Neutrophil (primary cell): ENCODE measurements at regions not wholly inside any gene's neighbourhood (a gene's known extent, or its start where the extent isn't known, plus 50 kb on each side); places are given as distances from the start of the nearest gene placed in this dataset.

ENCODE experiments used
- H3K27ac ChIP-seq: fragments of 200-600 bp; sonication (generic); 2 replicates; pipeline ENCODE4 v1.5.1; 2016; ENCODE audit warnings: mild to moderate bottlenecking, moderate library complexity
- H3K27me3 ChIP-seq: fragments of 200-600 bp; sonication (generic); 2 replicates; pipeline ENCODE4 v1.6.0; 2016; ENCODE audit warnings: mild to moderate bottlenecking
- H3K36me3 ChIP-seq: fragments of 200-600 bp; sonication (generic); 2 replicates; pipeline ENCODE4 v1.5.1; 2017
- H3K4me1 ChIP-seq, 2 experiments: fragments of 200-600 bp in 1 of 2; sonication (generic) in 1 of 2; 1 replicate in 1 of 2; 2 replicates in 1 of 2; pipeline versions ENCODE4 v1.5.1 to v1.6.1; 2013 to 2016; ENCODE audit warnings: low read depth in 1 of 2, low read length in 1 of 2, mild to moderate bottlenecking in 1 of 2, moderate library complexity in 1 of 2; ENCODE audit not compliant: control insufficient read depth in 1 of 2, insufficient read depth in 1 of 2
- H3K4me3 ChIP-seq, 2 experiments: fragments of 200-600 bp in 1 of 2; sonication (generic) in 1 of 2; 1 replicate in 1 of 2; 2 replicates in 1 of 2; pipeline ENCODE4 v1.5.1; 2013 to 2016; ENCODE audit warnings: low read depth in 1 of 2, low read length in 1 of 2, mild to moderate bottlenecking in 1 of 2, moderate library complexity in 1 of 2
- H3K9me3 ChIP-seq: fragments of 200-600 bp; sonication (generic); 2 replicates; pipeline ENCODE4 v1.5.1; 2016
- CTCF ChIP-seq: fragments of 200-600 bp; sonication (generic); IDR thresholded peaks from 2 replicates; pipeline ENCODE4 v1.5.1; 2016; ENCODE audit warnings: antibody characterized with exemption

GRCh38 chr12:75888874-75889613, 142.5 kb downstream of the PHLDA1 start:
- Histone ChIP-seq H3K4me3 (no peak overlapping the region), H3K9me3 (no peaks in the 10 kb centered on the region), H3K36me3 (no peaks in the 10 kb centered on the region), H3K4me1 (no peaks in the 10 kb centered on the region), H3K27me3 (peaks cover 51% of the 10 kb centered on the region), H3K27ac (no peak overlapping the region)
- TF ChIP-seq CTCF = no peak

DNA sequence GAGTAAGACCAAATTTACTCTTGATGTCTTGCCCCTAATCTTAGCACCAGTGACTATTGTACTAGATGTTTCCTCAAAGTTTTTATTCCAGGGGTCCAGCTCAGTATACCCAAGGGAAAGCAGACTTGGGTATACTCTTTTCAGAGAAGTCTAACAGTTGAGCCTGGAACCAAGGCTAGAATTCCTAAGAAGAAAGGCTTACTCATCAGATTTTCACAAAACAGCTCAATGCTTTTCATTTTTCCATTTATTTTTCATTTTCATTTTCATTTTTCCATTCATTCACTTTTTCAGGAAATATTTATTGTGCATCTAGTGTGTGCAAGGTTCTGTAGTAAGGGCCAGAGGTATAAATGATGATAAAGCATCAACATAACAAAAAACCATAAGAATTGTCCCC, 143.2 kb downstream of the PHLDA1 start:
- H3K9me3 ChIP-seq = no peaks in the 10 kb centered on the region
- H3K27me3 ChIP-seq = peaks cover 54% of the 10 kb centered on the region
- H3K4me1 ChIP-seq = no peaks in the 10 kb centered on the region
- no peak overlapping the region for H3K4me3 ChIP-seq
- no peaks in the 10 kb centered on the region for H3K36me3 ChIP-seq
- no peak for TF ChIP-seq CTCF
- H3K27ac ChIP-seq = no peak overlapping the region

DNA sequence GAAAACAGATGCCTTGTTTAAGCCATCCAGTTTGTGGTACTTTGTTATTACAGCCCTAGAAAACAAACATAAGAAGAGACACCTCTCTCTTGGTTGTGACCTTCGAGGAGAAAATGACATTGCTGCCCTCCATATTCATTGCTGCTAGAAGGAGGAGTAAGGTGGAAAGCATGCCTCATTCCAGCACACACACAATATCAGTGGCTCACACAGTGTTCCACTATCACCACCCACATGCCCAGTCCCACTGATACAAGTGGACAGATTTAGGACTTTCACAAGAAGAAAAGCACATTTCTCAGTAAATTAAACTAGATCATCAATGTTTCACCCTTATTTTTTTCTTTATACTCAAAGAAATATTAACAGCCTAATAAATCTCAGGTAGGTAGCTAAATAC, 143.6 kb downstream of the PHLDA1 start:
- TF ChIP-seq CTCF = no peak
- Histone ChIP-seq H3K27ac (no peak overlapping the region), H3K27me3 (peaks cover 56% of the 10 kb centered on the region), H3K4me1 (no peaks in the 10 kb centered on the region), H3K9me3 (no peaks in the 10 kb centered on the region), H3K36me3 (no peaks in the 10 kb centered on the region), H3K4me3 (no peak overlapping the region)

GRCh38 chr12:75884465-75884985, 147.1 kb downstream of the PHLDA1 start:
- H3K9me3 ChIP-seq = no peaks in the 10 kb centered on the region
- H3K4me1 ChIP-seq = no peaks in the 10 kb centered on the region
- H3K27me3 ChIP-seq = peaks cover 71% of the 10 kb centered on the region
- no peak for TF ChIP-seq CTCF
- no peaks in the 10 kb centered on the region for H3K36me3 ChIP-seq
- no peak overlapping the region for H3K27ac ChIP-seq
- no peak overlapping the region for H3K4me3 ChIP-seq

GRCh38 chr12:75883241-75883640, 148.3 kb downstream of the PHLDA1 start:
- TF ChIP-seq CTCF = no peak
- no peak overlapping the region for H3K4me3 ChIP-seq

More at GRCh38 chr12:75883241-75883640, 148.3 kb downstream of the PHLDA1 start:
- Histone ChIP-seq H3K27me3 (peaks cover 65% of the 10 kb centered on the region), H3K4me1 (no peaks in the 10 kb centered on the region), H3K36me3 (no peaks in the 10 kb centered on the region), H3K27ac (no peak overlapping the region), H3K9me3 (no peaks in the 10 kb centered on the region)
